ENCODE measurements at regions not wholly inside any gene's neighbourhood (a gene's known extent, or its start where the extent isn't known, plus 50 kb on each side); places are given as distances from the start of the nearest gene placed in this dataset.

- no peaks in the 10 kb centered on the region for H3K36me3 Mint-ChIP-seq (ENCODE audit: low read depth)
- H3K4me3 Mint-ChIP-seq, result no peak overlapping the region
- H3K9me3 Mint-ChIP-seq, result peaks cover 6% of the 10 kb centered on the region
- no peak for DNase-seq
- H3K27me3 Mint-ChIP-seq, result no peaks in the 10 kb centered on the region
- no peak overlapping the region for H3K27ac Mint-ChIP-seq
- no peaks in the 10 kb centered on the region for H3K4me1 Mint-ChIP-seq (ENCODE audit: low read depth)
These were observed 547.6 kb upstream of the AGTR1 start for GRCh38 chr3:148150141-148150540.

GRCh38 chr3:148158210-148158609 is 539.5 kb upstream of the AGTR1 start:
- Mint-ChIP-seq H3K27ac (no peak overlapping the region), H3K36me3 (ENCODE audit: low read depth) (no peaks in the 10 kb centered on the region), H3K27me3 (no peaks in the 10 kb centered on the region), H3K4me3 (no peak overlapping the region), H3K9me3 (peaks cover 10% of the 10 kb centered on the region), H3K4me1 (ENCODE audit: low read depth) (no peaks in the 10 kb centered on the region)
- no peak for DNase-seq

- no peak overlapping the region for H3K27ac Mint-ChIP-seq
- H3K27me3 Mint-ChIP-seq, result no peaks in the 10 kb centered on the region
- H3K4me3 Mint-ChIP-seq, result no peak overlapping the region
These were observed 535.6 kb upstream of the AGTR1 start for GRCh38 chr3:148162132-148162531.

GRCh38 chr3:148168347-148168746 is 529.4 kb upstream of the AGTR1 start:
- Mint-ChIP-seq H3K27ac (no peak overlapping the region), H3K4me3 (no peak overlapping the region), H3K9me3 (peaks cover 2% of the 10 kb centered on the region), H3K36me3 (ENCODE audit: low read depth) (no peaks in the 10 kb centered on the region), H3K4me1 (ENCODE audit: low read depth) (no peaks in the 10 kb centered on the region), H3K27me3 (no peaks in the 10 kb centered on the region)
- no peak for DNase-seq

More at GRCh38 chr3:148162132-148162531, 535.6 kb upstream of the AGTR1 start:
- DNase-seq, result no peak
- no peaks in the 10 kb centered on the region for H3K4me1 Mint-ChIP-seq (ENCODE audit: low read depth)
- H3K36me3 Mint-ChIP-seq (ENCODE audit: low read depth), result no peaks in the 10 kb centered on the region
- H3K9me3 Mint-ChIP-seq, result peaks cover 12% of the 10 kb centered on the region

- no peaks in the 10 kb centered on the region for H3K4me1 Mint-ChIP-seq (ENCODE audit: low read depth)
- no peak overlapping the region for H3K27ac Mint-ChIP-seq
- no peaks in the 10 kb centered on the region for H3K27me3 Mint-ChIP-seq
- no peak overlapping the region for H3K4me3 Mint-ChIP-seq
- DNase-seq, result no peak
- H3K36me3 Mint-ChIP-seq (ENCODE audit: low read depth), result no peaks in the 10 kb centered on the region
- peaks cover 3% of the 10 kb centered on the region for H3K9me3 Mint-ChIP-seq
These were observed 523.9 kb upstream of the AGTR1 start for GRCh38 chr3:148173851-148174250.

- H3K36me3 Mint-ChIP-seq (ENCODE audit: low read depth), result no peaks in the 10 kb centered on the region
- H3K27ac Mint-ChIP-seq, result no peak overlapping the region
- H3K27me3 Mint-ChIP-seq, result no peaks in the 10 kb centered on the region
- H3K9me3 Mint-ChIP-seq, result peaks cover 3% of the 10 kb centered on the region
- no peaks in the 10 kb centered on the region for H3K4me1 Mint-ChIP-seq (ENCODE audit: low read depth)
- no peak overlapping the region for H3K4me3 Mint-ChIP-seq
- no peak for DNase-seq
These were observed 522.5 kb upstream of the AGTR1 start for GRCh38 chr3:148175214-148175613.

GRCh38 chr3:148178503-148178902 is 519.2 kb upstream of the AGTR1 start:
- H3K4me3 Mint-ChIP-seq, result no peak overlapping the region
- no peak for DNase-seq
- H3K4me1 Mint-ChIP-seq (ENCODE audit: low read depth), result no peaks in the 10 kb centered on the region
- H3K27ac Mint-ChIP-seq, result no peak overlapping the region
- peaks cover 3% of the 10 kb centered on the region for H3K9me3 Mint-ChIP-seq
- H3K27me3 Mint-ChIP-seq, result no peaks in the 10 kb centered on the region
- H3K36me3 Mint-ChIP-seq (ENCODE audit: low read depth), result no peaks in the 10 kb centered on the region

GRCh38 chr3:148184798-148185197 is 512.9 kb upstream of the AGTR1 start:
- Mint-ChIP-seq H3K36me3 (ENCODE audit: low read depth) (no peaks in the 10 kb centered on the region), H3K4me1 (ENCODE audit: low read depth) (no peaks in the 10 kb centered on the region), H3K27ac (no peak overlapping the region), H3K27me3 (no peaks in the 10 kb centered on the region), H3K9me3 (no peaks in the 10 kb centered on the region), H3K4me3 (no peak overlapping the region)
- DNase-seq, result no peak

GRCh38 chr3:148186881-148187280 is 510.8 kb upstream of the AGTR1 start:
- H3K36me3 Mint-ChIP-seq (ENCODE audit: low read depth), result no peaks in the 10 kb centered on the region
- no peak overlapping the region for H3K27ac Mint-ChIP-seq
- H3K9me3 Mint-ChIP-seq, result no peaks in the 10 kb centered on the region
- H3K27me3 Mint-ChIP-seq, result no peaks in the 10 kb centered on the region
- no peak overlapping the region for H3K4me3 Mint-ChIP-seq
- H3K4me1 Mint-ChIP-seq (ENCODE audit: low read depth), result no peaks in the 10 kb centered on the region
- DNase-seq, result no peak

- Mint-ChIP-seq H3K9me3 (no peaks in the 10 kb centered on the region), H3K27ac (no peak overlapping the region), H3K36me3 (ENCODE audit: low read depth) (no peaks in the 10 kb centered on the region), H3K27me3 (no peaks in the 10 kb centered on the region), H3K4me3 (no peak overlapping the region), H3K4me1 (ENCODE audit: low read depth) (no peaks in the 10 kb centered on the region)
- no peak for DNase-seq
These were observed 510.4 kb upstream of the AGTR1 start for GRCh38 chr3:148187296-148187695.

GRCh38 chr3:148190441-148190990 is 507.2 kb upstream of the AGTR1 start:
- H3K27me3 Mint-ChIP-seq, result no peaks in the 10 kb centered on the region
- H3K27ac Mint-ChIP-seq, result no peak overlapping the region
- H3K4me3 Mint-ChIP-seq, result no peak overlapping the region
- no peaks in the 10 kb centered on the region for H3K9me3 Mint-ChIP-seq
- no peaks in the 10 kb centered on the region for H3K36me3 Mint-ChIP-seq (ENCODE audit: low read depth)
- no peak for DNase-seq
- H3K4me1 Mint-ChIP-seq (ENCODE audit: low read depth), result no peaks in the 10 kb centered on the region

- H3K4me3 Mint-ChIP-seq, result no peak overlapping the region
- no peaks in the 10 kb centered on the region for H3K36me3 Mint-ChIP-seq (ENCODE audit: low read depth)
- no peaks in the 10 kb centered on the region for H3K9me3 Mint-ChIP-seq
- DNase-seq, result no peak
- no peaks in the 10 kb centered on the region for H3K27me3 Mint-ChIP-seq
- no peak overlapping the region for H3K27ac Mint-ChIP-seq
- no peaks in the 10 kb centered on the region for H3K4me1 Mint-ChIP-seq (ENCODE audit: low read depth)
These were observed 505.7 kb upstream of the AGTR1 start for GRCh38 chr3:148191966-148192365.

- DNase-seq, result no peak
- no peaks in the 10 kb centered on the region for H3K27me3 Mint-ChIP-seq
- no peaks in the 10 kb centered on the region for H3K36me3 Mint-ChIP-seq (ENCODE audit: low read depth)
- H3K27ac Mint-ChIP-seq, result no peak overlapping the region
- peaks cover 12% of the 10 kb centered on the region for H3K9me3 Mint-ChIP-seq
- no peak overlapping the region for H3K4me3 Mint-ChIP-seq
- H3K4me1 Mint-ChIP-seq (ENCODE audit: low read depth), result no peaks in the 10 kb centered on the region
These were observed 500.6 kb upstream of the AGTR1 start for GRCh38 chr3:148197061-148197460.

- Mint-ChIP-seq H3K4me1 (ENCODE audit: low read depth) (no peaks in the 10 kb centered on the region), H3K9me3 (peaks cover 15% of the 10 kb centered on the region), H3K27me3 (no peaks in the 10 kb centered on the region), H3K27ac (no peak overlapping the region), H3K36me3 (ENCODE audit: low read depth) (no peaks in the 10 kb centered on the region), H3K4me3 (no peak overlapping the region)
- no peak for DNase-seq
These were observed 495.3 kb upstream of the AGTR1 start for GRCh38 chr3:148202386-148202785.

- no peak overlapping the region for H3K27ac Mint-ChIP-seq
- H3K27me3 Mint-ChIP-seq, result no peaks in the 10 kb centered on the region
- peaks cover 11% of the 10 kb centered on the region for H3K9me3 Mint-ChIP-seq
- DNase-seq, result no peak
- no peaks in the 10 kb centered on the region for H3K4me1 Mint-ChIP-seq (ENCODE audit: low read depth)
- H3K4me3 Mint-ChIP-seq, result no peak overlapping the region
- no peaks in the 10 kb centered on the region for H3K36me3 Mint-ChIP-seq (ENCODE audit: low read depth)
These were observed 494.2 kb upstream of the AGTR1 start for GRCh38 chr3:148203297-148204010.

Measured in activated T-cell treated with anti-CD3 and anti-CD28 coated beads, Interleukin-2, amount 50 U/mL, for 24 hours (primary cell).